GM23248 (cell line): ENCODE measurements at regions not wholly inside any gene's neighbourhood (a gene's known extent, or its start where the extent isn't known, plus 50 kb on each side); places are given as distances from the start of the nearest gene placed in this dataset.

Source experiments
- DNase-seq: peaks from one replicate; pipeline ENCODE4 v3.0.0-alpha.2; 2015
- H2AFZ ChIP-seq: fragments of 200-600 bp; sonication (generic); 2 replicates; pipeline ENCODE4 v1.6.1; 2016; ENCODE audit warnings: antibody characterized with exemption
- H3F3A ChIP-seq: fragments of 200-600 bp; sonication (generic); 2 replicates; pipeline ENCODE4 v1.6.1; 2016; ENCODE audit warnings: mild to moderate bottlenecking, antibody characterized with exemption, mixed run types; ENCODE audit not compliant: insufficient read depth
- H3K27ac ChIP-seq: fragments of 200-600 bp; sonication (generic); 2 replicates; pipeline ENCODE4 v1.5.1; 2016; ENCODE audit warnings: mild to moderate bottlenecking
- H3K27me3 ChIP-seq: fragments of 200-600 bp; sonication (generic); replicated peaks from 2 replicates; pipeline ENCODE4 v1.6.1; 2016; ENCODE audit warnings: mild to moderate bottlenecking; ENCODE audit not compliant: insufficient read depth
- H3K36me3 ChIP-seq: fragments of 200-600 bp; sonication (generic); 2 replicates; pipeline ENCODE4 v1.6.1; 2016; ENCODE audit warnings: low read depth, mild to moderate bottlenecking
- H3K4me1 ChIP-seq: fragments of 200-600 bp; sonication (generic); 2 replicates; pipeline ENCODE4 v1.6.1; 2016; ENCODE audit warnings: mild to moderate bottlenecking; ENCODE audit not compliant: insufficient read depth
- H3K4me2 ChIP-seq: fragments of 200-600 bp; sonication (generic); one replicate; pipeline ENCODE4 v1.6.1; 2016; ENCODE audit warnings: mild to moderate bottlenecking; ENCODE audit not compliant: unreplicated experiment
- H3K4me3 ChIP-seq: fragments of 200-600 bp; sonication (generic); 2 replicates; pipeline ENCODE4 v1.5.1; 2016; ENCODE audit warnings: mild to moderate bottlenecking
- H3K79me2 ChIP-seq: fragments of 200-600 bp; sonication (generic); 2 replicates; pipeline ENCODE4 v1.6.1; 2016; ENCODE audit warnings: mild to moderate bottlenecking; ENCODE audit not compliant: insufficient read depth
- H3K9ac ChIP-seq: fragments of 200-600 bp; sonication (generic); 2 replicates; pipeline ENCODE4 v1.6.1; 2016; ENCODE audit warnings: mild to moderate bottlenecking
- H3K9me2 ChIP-seq: fragments of 200-600 bp; sonication (generic); 2 replicates; pipeline ENCODE4 v1.6.1; 2016; ENCODE audit warnings: mixed run types, mild to moderate bottlenecking, moderate library complexity; ENCODE audit not compliant: insufficient read depth
- H3K9me3 ChIP-seq: fragments of 200-600 bp; sonication (generic); one replicate; pipeline ENCODE4 v1.6.1; 2017; ENCODE audit warnings: low read depth
- H4K20me1 ChIP-seq: fragments of 200-600 bp; sonication (generic); 2 replicates; pipeline ENCODE4 v1.6.0; 2016; ENCODE audit not compliant: insufficient read depth
- EZH2 ChIP-seq: fragments of 200-600 bp; sonication (generic); IDR thresholded peaks from 2 replicates; pipeline ENCODE4 v1.6.1; 2018; ENCODE audit warnings: antibody characterized with exemption, mild to moderate bottlenecking; ENCODE audit not compliant: insufficient read depth, poor library complexity, severe bottlenecking
- EZH2phosphoT487 ChIP-seq: fragments of 200-600 bp; sonication (generic); IDR thresholded peaks from 2 replicates; pipeline ENCODE4 v1.6.1; 2018; ENCODE audit warnings: antibody characterized with exemption, moderate library complexity, mild to moderate bottlenecking, low read depth; ENCODE audit not compliant: insufficient read depth
- WGBS, 2 experiments: methylation state at CpG; one replicate each; pipeline ENCODE4 v1.1.6; 2015 to 2017; ENCODE audit warnings: low lambda C conversion rate in 2 of 2, low coverage in 1 of 2; ENCODE audit errors: missing lambda C conversion rate in 2 of 2; 5-methylcytosine and 5-hydroxymethylcytosine counted together
- in situ Hi-C: fragments of 300-500 bp; cut with MboI; formaldehyde crosslinking; loops from 2 replicates; pipeline ENCODE4 v1.15.0; 2020

GRCh38 chr16:8253718-8254117, 336.6 kb downstream of the TMEM114 start:
- Histone ChIP-seq H3K9me2 (no peaks in the 10 kb centered on the region), H3K79me2 (no peaks in the 10 kb centered on the region), H3K4me1 (no peaks in the 10 kb centered on the region), H3K27me3 (no peaks in the 10 kb centered on the region), H2AFZ (no peak overlapping the region), H3K9ac (no peak overlapping the region), H3K36me3 (no peaks in the 10 kb centered on the region), H3K27ac (no peak overlapping the region), H3K4me2 (no peak overlapping the region), H3K4me3 (no peak overlapping the region), H3F3A (no peaks in the 10 kb centered on the region), H3K9me3 (no peaks in the 10 kb centered on the region), H4K20me1 (no peaks in the 10 kb centered on the region)
- in situ Hi-C loops: no loop called here
- 14% methylated on average over 5 of the region's 5 CpGs for WGBS, 2 experiments
- TF ChIP-seq EZH2phosphoT487 (no peak), EZH2 (no peak)
- DNase-seq: no peak

DNA sequence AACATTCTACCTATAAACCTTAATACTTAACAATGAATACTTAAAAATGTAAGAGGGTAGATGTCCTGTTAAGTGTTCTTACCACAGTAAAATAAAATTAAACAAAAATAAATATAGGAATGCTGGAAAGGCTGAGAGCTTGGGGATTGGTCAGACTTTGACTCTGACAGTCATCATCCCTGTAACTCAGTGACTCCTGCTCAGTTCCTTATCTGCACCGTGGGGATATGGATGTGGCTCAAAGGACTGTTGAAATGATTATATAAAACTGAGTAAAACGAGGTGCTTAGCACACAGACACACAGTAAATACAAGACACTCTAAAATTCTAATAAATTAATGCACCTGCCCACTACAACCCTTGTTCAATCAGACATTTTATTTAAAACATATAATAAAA, 338.6 kb downstream of the TMEM114 start:
- no peak for DNase-seq
- Histone ChIP-seq H3K4me1 (no peaks in the 10 kb centered on the region), H3K9me2 (no peaks in the 10 kb centered on the region), H3K4me2 (no peak overlapping the region), H3F3A (no peaks in the 10 kb centered on the region), H3K36me3 (no peaks in the 10 kb centered on the region), H3K27ac (no peak overlapping the region), H4K20me1 (no peaks in the 10 kb centered on the region), H3K27me3 (no peaks in the 10 kb centered on the region), H3K4me3 (no peak overlapping the region), H3K9me3 (no peaks in the 10 kb centered on the region), H3K79me2 (no peaks in the 10 kb centered on the region), H2AFZ (no peak overlapping the region), H3K9ac (no peak overlapping the region)
- TF ChIP-seq EZH2phosphoT487 (no peak), EZH2 (no peak)
- in situ Hi-C loops: no loop called here
- WGBS, 2 experiments: 4% methylated on average over 2 of the region's 2 CpGs

DNA sequence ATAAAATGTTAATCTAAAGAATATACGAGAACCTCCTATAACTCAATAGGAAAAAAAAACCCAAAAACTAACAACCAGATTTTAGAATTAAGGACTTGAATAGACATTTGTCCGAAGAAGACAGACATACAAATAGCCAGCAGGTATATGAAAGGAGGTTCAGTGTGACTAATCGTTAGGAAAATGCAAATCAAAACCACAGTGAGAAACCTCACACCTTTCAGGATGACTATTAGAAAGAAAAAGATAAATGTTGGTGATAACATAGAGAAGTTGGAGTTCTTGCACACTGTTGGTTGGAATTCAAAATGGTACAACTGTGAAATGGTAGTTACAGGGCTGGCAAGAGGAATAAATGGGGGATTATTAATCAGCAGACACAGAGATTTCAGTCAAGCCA, 339.0 kb downstream of the TMEM114 start:
- Histone ChIP-seq H3K4me3 (no peak overlapping the region), H3K4me1 (no peaks in the 10 kb centered on the region), H3K9ac (no peak overlapping the region), H3K27me3 (no peaks in the 10 kb centered on the region), H3K27ac (no peak overlapping the region), H2AFZ (no peak overlapping the region), H3K36me3 (no peaks in the 10 kb centered on the region), H3K9me2 (no peaks in the 10 kb centered on the region), H3K9me3 (no peaks in the 10 kb centered on the region), H4K20me1 (no peaks in the 10 kb centered on the region), H3F3A (no peaks in the 10 kb centered on the region), H3K79me2 (no peaks in the 10 kb centered on the region), H3K4me2 (no peak overlapping the region)
- TF ChIP-seq EZH2 (no peak), EZH2phosphoT487 (no peak)
- no peak for DNase-seq
- in situ Hi-C loops: no loop called here
- 14 to 19% methylated on average over 3 of the region's 3 CpGs for WGBS, 2 experiments

DNA sequence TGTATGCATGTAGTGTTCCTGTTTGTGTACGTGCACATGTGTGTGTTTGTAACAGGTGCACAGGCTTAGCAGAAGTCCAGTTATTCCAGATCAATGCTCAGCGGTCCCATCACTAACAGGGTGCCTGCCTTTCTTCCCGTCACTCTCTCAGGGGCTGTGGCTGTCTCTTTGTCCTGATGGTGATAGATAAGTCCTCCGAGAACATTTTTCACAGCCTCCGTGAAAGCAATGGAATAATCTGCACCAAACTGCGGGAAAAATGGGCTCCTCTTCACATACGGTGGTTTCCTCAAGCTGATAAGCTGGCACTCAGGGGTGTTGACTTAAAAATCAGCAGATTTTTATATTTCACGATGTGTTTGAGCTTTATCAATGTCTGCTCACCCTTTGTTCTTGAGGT, 342.3 kb downstream of the TMEM114 start:
- no peak overlapping the region for H3K4me3 ChIP-seq
- in situ Hi-C loops: no loop called here
- no peak overlapping the region for H2AFZ ChIP-seq
- H3K27me3 ChIP-seq: no peaks in the 10 kb centered on the region
- no peak overlapping the region for H3K27ac ChIP-seq
- no peaks in the 10 kb centered on the region for H4K20me1 ChIP-seq
- no peaks in the 10 kb centered on the region for H3F3A ChIP-seq
- no peak overlapping the region for H3K9ac ChIP-seq
- no peaks in the 10 kb centered on the region for H3K79me2 ChIP-seq
- no peaks in the 10 kb centered on the region for H3K4me1 ChIP-seq
- no peaks in the 10 kb centered on the region for H3K9me2 ChIP-seq
- H3K4me2 ChIP-seq: no peak overlapping the region
- no peaks in the 10 kb centered on the region for H3K9me3 ChIP-seq
- WGBS, 2 experiments: 7 to 9% methylated on average over 8 of the region's 8 CpGs
- DNase-seq: no peak
- no peaks in the 10 kb centered on the region for H3K36me3 ChIP-seq
- TF ChIP-seq EZH2 (no peak), EZH2phosphoT487 (no peak)

GRCh38 chr16:8243981-8244380, 346.3 kb downstream of the TMEM114 start:
- 0 to 6% methylated on average over 4 of the region's 4 CpGs for WGBS, 2 experiments
- DNase-seq: no peak
- no peaks in the 10 kb centered on the region for H3K9me3 ChIP-seq
- no peaks in the 10 kb centered on the region for H3F3A ChIP-seq
- in situ Hi-C loops: no loop called here
- H3K4me1 ChIP-seq: no peaks in the 10 kb centered on the region
- TF ChIP-seq EZH2 (no peak), EZH2phosphoT487 (no peak)
- H3K9ac ChIP-seq: no peak overlapping the region
- no peaks in the 10 kb centered on the region for H3K27me3 ChIP-seq
- H3K27ac ChIP-seq: no peak overlapping the region
- H3K4me2 ChIP-seq: no peak overlapping the region
- no peak overlapping the region for H3K4me3 ChIP-seq
- no peaks in the 10 kb centered on the region for H3K79me2 ChIP-seq
- no peaks in the 10 kb centered on the region for H3K36me3 ChIP-seq
- no peaks in the 10 kb centered on the region for H3K9me2 ChIP-seq
- no peak overlapping the region for H2AFZ ChIP-seq
- no peaks in the 10 kb centered on the region for H4K20me1 ChIP-seq
